ENCODE measurements at regions not wholly inside any gene's neighbourhood (a gene's known extent, or its start where the extent isn't known, plus 50 kb on each side); places are given as distances from the start of the nearest gene placed in this dataset.

DNA sequence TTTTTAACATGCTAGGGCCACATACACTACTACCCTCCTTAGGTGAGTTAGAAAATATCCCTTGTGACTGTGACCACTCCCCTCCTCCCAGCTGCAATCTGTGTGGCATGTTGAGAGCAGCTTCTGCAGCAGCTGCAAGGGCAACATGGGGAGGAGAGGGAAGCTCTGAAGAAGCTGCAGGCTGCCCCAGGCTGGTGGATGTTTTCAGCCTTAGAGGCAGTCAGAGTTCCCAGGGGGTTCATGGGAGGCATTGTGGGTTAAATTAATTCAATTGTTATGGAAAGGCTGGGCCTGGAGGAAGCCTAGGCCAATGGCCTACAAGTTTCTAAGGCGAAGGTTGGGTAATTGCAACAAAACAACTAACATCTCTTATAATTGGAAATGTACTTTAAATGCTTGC lies 860.8 kb downstream of the NLGN4Y start:
- DNase-seq (ENCODE audit: low read depth), result no peak
- TF ChIP-seq, protein P1, sequence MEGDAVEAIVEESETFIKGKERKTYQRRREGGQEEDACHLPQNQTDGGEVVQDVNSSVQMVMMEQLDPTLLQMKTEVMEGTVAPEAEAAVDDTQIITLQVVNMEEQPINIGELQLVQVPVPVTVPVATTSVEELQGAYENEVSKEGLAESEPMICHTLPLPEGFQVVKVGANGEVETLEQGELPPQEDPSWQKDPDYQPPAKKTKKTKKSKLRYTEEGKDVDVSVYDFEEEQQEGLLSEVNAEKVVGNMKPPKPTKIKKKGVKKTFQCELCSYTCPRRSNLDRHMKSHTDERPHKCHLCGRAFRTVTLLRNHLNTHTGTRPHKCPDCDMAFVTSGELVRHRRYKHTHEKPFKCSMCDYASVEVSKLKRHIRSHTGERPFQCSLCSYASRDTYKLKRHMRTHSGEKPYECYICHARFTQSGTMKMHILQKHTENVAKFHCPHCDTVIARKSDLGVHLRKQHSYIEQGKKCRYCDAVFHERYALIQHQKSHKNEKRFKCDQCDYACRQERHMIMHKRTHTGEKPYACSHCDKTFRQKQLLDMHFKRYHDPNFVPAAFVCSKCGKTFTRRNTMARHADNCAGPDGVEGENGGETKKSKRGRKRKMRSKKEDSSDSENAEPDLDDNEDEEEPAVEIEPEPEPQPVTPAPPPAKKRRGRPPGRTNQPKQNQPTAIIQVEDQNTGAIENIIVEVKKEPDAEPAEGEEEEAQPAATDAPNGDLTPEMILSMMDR (IDR thresholded peaks at IDR 0.05; ENCODE audit: low read length, missing control alignments), result no peak
- H3K4me3 ChIP-seq (replicated peaks; ENCODE audit: low read depth, low read length), result no peak overlapping the region

DNA sequence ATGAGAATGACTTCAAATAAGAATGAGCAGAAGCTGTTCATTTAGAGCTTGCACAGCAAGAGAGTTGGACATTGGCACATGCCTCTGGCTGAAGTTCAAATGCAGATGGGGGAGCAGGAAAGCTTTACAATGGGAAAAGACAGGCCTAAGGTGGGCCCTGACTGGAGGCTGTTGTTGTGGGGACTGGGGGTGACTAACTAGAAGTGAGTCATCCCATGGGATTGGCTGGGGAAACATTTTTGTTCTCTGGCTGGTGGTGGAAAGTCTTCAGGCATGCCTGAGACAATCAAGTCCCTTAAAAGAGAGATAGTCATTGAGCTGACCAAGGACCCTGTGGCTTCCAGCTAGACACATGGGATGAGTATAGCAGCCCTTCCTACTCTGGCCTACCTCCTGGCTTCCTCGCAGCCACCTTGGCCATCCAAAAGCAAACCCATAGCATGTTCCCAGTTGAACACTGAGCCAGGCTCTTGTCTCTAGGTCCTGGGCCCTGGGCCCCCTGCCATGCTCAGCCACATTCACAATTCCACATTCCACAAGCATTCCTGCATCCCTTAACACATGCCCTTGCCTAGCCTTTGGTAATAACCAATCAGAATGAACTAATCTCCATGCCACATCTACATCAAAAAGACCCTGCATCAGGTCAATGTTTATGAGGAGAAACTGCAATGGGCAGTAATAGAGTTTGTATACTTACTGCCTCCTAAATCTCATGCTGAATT lies 873.4 kb downstream of the NLGN4Y start:
- no peak overlapping the region for H3K4me3 ChIP-seq (replicated peaks; ENCODE audit: low read depth, low read length)
- TF ChIP-seq, protein P1 (IDR thresholded peaks at IDR 0.05; ENCODE audit: low read length, missing control alignments), result no peak
- DNase-seq (ENCODE audit: low read depth), result no peak

DNA sequence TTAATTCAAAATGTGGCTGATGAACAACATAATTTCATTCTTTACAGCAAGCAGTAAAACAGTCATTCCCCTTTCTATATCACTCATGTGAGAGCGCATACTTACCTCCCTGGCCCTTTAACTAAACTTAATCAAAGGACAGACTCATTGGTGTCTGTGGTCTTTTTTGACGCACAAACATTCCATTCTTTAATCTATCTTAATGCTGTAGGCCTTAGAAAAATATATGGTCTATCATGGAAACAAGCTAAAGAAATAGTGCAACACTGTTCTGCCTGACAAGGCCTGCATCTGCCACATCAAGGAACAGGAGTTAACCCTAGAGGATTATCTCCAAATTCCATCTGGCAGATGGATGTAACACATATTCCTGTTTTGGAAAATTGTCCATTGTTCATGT lies 878.1 kb downstream of the NLGN4Y start:
- H3K4me3 ChIP-seq (replicated peaks; ENCODE audit: low read depth, low read length), result no peak overlapping the region
- TF ChIP-seq, protein P1 (IDR thresholded peaks at IDR 0.05; ENCODE audit: low read length, missing control alignments), result no peak
- no peak for DNase-seq (ENCODE audit: low read depth)

DNA sequence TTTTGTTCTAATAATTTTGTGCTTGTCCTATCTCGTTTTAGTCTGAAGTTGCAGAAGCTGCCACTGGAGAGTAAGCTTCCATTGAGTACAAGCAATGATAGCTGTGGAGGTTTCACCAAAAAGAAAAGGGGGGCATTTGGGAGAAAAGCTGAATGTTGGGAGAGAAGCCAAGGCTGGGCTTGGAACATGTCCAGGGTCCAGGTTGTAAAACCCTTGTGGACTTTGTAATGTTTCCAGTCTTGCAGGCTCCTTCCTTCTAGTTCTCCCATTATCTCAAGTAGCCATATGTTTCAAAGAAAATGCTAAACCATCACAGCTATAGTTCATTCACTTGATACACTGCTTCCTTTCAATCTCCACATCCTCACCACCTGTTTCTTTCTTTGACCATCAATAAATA lies 880.2 kb downstream of the NLGN4Y start:
- no peak overlapping the region for H3K4me3 ChIP-seq (replicated peaks; ENCODE audit: low read depth, low read length)
- TF ChIP-seq, protein P1 (IDR thresholded peaks at IDR 0.05; ENCODE audit: low read length, missing control alignments), result no peak
- no peak for DNase-seq (ENCODE audit: low read depth)

DNA sequence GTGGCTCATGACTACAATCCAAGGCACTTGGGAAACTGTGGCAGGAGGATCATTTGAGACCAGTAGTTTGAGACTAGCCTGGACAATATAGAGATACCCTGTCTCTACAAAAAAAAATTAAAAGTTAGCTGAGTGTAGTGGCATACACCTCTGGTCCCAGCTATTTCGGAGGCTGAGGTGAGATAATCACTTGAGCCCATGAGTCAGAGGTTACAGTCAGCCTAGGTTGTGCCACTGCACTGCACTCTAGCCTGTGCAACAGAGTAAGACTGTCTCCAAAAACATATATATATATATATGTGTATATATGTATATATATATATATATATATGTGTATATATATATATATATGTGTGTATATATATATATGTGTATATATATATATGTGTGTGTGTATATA lies 890.8 kb downstream of the NLGN4Y start:
- no peak overlapping the region for H3K4me3 ChIP-seq (replicated peaks; ENCODE audit: low read depth, low read length)
- TF ChIP-seq, protein P1 (IDR thresholded peaks at IDR 0.05; ENCODE audit: low read length, missing control alignments), result no peak
- no peak for DNase-seq (ENCODE audit: low read depth)

DNA sequence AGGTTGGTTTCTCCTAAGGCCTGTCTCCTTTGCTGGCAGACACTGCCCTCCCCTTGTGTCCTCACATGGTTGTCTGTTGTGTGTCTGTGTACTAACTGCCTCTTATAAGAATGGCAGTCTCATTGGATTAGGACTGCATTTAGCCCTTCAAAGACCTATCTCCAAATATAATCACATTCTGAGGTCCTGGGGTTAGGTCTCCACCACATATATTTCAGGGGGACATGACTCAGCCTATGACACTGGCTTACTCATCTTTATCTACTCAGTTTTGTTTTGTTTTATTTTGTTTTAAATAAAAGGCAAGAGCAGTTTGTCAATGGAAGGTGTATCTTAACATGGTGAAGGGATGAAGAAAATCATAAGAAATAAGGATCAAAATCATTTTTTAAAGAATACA lies 894.3 kb downstream of the NLGN4Y start:
- no peak for DNase-seq (ENCODE audit: low read depth)
- TF ChIP-seq, protein P1 (IDR thresholded peaks at IDR 0.05; ENCODE audit: low read length, missing control alignments), result no peak
- no peak overlapping the region for H3K4me3 ChIP-seq (replicated peaks; ENCODE audit: low read depth, low read length)

DNA sequence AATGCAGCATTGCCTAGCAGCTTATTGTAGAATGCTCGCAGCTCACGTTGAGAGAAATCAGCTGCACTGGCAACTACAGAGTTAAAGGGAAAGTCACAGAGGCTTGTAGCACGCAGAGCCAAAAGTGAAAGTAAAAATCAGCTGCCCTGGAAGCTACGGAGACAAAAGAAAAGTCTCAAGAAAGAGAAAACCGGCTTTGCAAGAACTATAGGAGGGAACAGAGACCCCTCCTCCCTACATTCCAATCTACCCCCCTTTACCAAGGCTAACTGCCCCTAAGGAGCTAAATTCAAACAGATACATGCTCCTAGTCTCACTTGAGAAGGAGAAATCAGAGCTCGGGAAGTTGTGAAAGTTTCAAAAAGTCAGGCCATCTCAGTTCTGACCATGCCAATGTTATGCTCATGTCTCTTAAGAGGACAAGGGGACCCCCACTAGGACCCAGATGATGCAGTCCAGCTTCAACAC lies 900.4 kb downstream of the NLGN4Y start:
- peak; percentile 51 for DNase-seq (ENCODE audit: low read depth)
- H3K4me3 ChIP-seq (replicated peaks; ENCODE audit: low read depth, low read length), result peak overlapping the region; percentile 53
- TF ChIP-seq, protein P1 (IDR thresholded peaks at IDR 0.05; ENCODE audit: low read length, missing control alignments), result no peak
